ENCODE measurements at regions not wholly inside any gene's neighbourhood (a gene's known extent, or its start where the extent isn't known, plus 50 kb on each side); places are given as distances from the start of the nearest gene placed in this dataset.

DNA sequence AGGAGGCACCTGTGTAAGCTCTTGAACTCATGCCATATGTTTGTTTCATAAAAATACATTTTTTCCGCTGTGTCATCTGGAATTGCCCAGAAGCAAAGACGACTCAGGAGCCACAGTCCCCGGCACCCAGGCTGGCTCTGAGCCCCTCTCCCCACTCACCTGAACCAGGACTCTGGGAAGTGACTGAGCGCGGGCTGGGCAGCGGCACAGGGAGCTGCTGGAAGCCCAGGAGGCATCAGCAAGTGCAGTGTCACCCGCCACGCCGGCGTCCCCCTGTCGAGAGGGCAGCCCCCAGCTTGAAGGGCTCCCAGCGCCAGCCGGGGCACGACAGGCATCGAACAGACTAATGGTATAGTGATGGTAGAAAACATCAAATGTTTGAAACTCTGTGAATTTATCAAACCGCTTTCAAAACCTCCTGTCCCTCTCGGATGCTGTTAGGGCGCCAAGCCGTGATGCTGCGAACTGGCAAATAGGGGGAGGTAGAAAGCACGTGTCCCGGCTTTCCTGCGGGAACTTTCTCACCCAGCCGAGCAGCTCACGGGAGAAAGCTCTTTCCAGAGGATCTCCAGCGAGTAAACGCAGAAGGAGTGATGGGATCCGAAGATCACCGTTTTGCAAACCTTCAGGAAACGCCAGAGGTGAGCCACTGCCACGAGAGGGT is 57.8 kb upstream of the COL18A1 start:
- Histone ChIP-seq H3K79me1 (ENCODE audit: low read depth in 1 of 2, low read length in 2 of 2) (no peaks in the 10 kb centered on the region), H3K23ac (ENCODE audit: low read depth, low read length) (no peak overlapping the region), H3K36me3 (ENCODE audit: control insufficient read depth, insufficient read depth, low read length) (no peaks in the 10 kb centered on the region), H3K56ac (ENCODE audit: extremely low read depth, insufficient read depth, low read length) (no peak overlapping the region), H4K5ac (ENCODE audit: low read depth, low read length) (no peak overlapping the region), H3K4me1 (ENCODE audit: control insufficient read depth, insufficient read depth, low read length) (peaks cover 3% of the 10 kb centered on the region; the same call in 1 of the 2 replicates), H4K8ac (ENCODE audit: low read depth in 2 of 2, low read length in 2 of 2) (no peak overlapping the region), H2BK20ac (ENCODE audit: low read depth, low read length) (no peak overlapping the region), H3K27me3 (ENCODE audit: control insufficient read depth, insufficient read depth, low read length) (peaks cover 2% of the 10 kb centered on the region; the same call in 1 of the 2 replicates), H4K20me1 (ENCODE audit: insufficient read depth, low read length) (no peaks in the 10 kb centered on the region), H3K9ac (ENCODE audit: low read depth, low read length) (no peak overlapping the region), H3K9me3 (ENCODE audit: control insufficient read depth, insufficient read depth, low read length) (no peaks in the 10 kb centered on the region), H2BK15ac (ENCODE audit: low read depth, low read length) (peak overlapping the region; percentile 9; the same call in 1 of the 3 replicates), H3K14ac (replicated peaks; ENCODE audit: low read depth, low read length) (no peak overlapping the region), H3K27ac (ENCODE audit: insufficient read depth, low read length) (no peak overlapping the region), H3K4me3 (ENCODE audit: insufficient read depth, low read depth, low read length) (no peak overlapping the region), H3K18ac (ENCODE audit: low read depth, low read length) (no peak overlapping the region; the same call in 1 of the 2 replicates), H3K9me1 (ENCODE audit: insufficient read depth, low read length) (peaks cover 5% of the 10 kb centered on the region), H2BK5ac (ENCODE audit: low read depth, low read length, poor library complexity, severe bottlenecking) (no peak overlapping the region), H2AK5ac (ENCODE audit: low read depth, low read length) (no peak overlapping the region), H3K4ac (ENCODE audit: low read depth, low read length) (no peak overlapping the region), H4K91ac (ENCODE audit: insufficient read depth, low read depth, low read length) (no peak overlapping the region), H2AFZ (replicated peaks; ENCODE audit: low read length, poor library complexity) (no peak overlapping the region), H2BK120ac (ENCODE audit: low read depth, low read length) (no peak overlapping the region), H2AK9ac (replicated peaks; ENCODE audit: low read depth, low read length, poor library complexity) (no peak overlapping the region), H3K4me2 (ENCODE audit: low read depth, low read length) (no peak overlapping the region)
- TF ChIP-seq POLR2A (IDR thresholded peaks at IDR 0.05; ENCODE audit: low read depth, low read length), result no peak
- 0 out of 2 replicates have a peak, but pooled peaks have one; percentile 15 for TF ChIP-seq NFE2L2 (IDR thresholded peaks at IDR 0.05; ENCODE audit: low read depth, low read length)
- ATAC-seq (ENCODE audit: low read depth) (no peak), DNase-seq (no peak)
- intact Hi-C loops (cut with micrococcal nuclease), result no loop called here
- in situ Hi-C loops (cut with MboI; ENCODE audit: low sequenced_read_pairs), result no loop called here
- WGBS, 2 experiments (ENCODE audit: extremely low coverage in 2 of 2, insufficient read length in 1 of 2), result 77% methylated on average over 25 of the region's 31 CpGs; no CpG with 5 or more reads in 1 of the 2 experiments
- no TSS peak for BruUV-seq (replicated peaks)
- POLR2A ChIA-PET (ENCODE audit: unreplicated experiment), result no interaction called here
- dilution Hi-C loops (cut with HindIII; ENCODE audit: low sequenced_read_pairs, unreplicated experiment), result no loop called here
- CTCF ChIA-PET, result no interaction called here

Data from IMR-90 (cell line).